ENCODE measurements at regions not wholly inside any gene's neighbourhood (a gene's known extent, or its start where the extent isn't known, plus 50 kb on each side); places are given as distances from the start of the nearest gene placed in this dataset.

DNA sequence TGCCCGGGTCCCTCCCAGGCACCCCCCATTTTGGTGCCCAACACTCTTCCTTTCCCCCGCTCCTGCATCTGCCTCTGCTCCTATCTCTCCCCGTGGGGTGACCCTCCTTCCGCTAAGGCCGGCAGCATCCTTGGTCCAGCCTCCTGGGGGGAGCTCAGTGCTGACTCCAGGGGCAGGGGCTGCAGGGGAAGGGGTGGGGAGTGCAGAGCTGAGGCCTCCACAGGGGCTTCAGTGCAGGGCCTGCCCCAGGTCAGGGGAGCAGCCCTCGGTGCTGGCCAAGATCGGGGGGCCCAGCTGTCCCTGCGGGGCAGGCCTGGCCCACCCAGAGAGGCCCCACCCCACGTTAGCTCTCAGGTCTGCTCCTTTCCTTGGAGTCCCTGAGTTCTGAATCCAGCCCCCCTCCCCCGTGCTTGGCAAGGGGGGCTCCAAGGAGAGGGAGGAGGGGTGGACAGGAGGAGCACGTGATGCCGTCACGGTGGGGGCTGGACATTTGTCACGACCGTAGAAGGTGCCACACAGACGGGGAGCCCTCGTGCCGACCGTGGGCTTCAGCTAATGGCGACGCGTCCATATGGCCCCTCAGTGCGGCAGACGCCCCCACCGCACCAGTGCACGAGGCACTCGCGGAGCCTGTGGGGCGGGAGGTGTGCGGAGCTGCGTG lies 63.5 kb upstream of the ADRA2C start:
- Histone ChIP-seq H3K27me3 (ENCODE audit: control insufficient read depth in 2 of 2, insufficient read depth in 2 of 2, low read length in 2 of 2) (no peaks in the 10 kb centered on the region), H3K79me2 (ENCODE audit: control insufficient read depth, insufficient read depth, low read length) (no peaks in the 10 kb centered on the region), H3K9me3 (replicated peaks; ENCODE audit: control insufficient read depth, insufficient read depth, low read length) (no peaks in the 10 kb centered on the region), H3K9me1 (replicated peaks; ENCODE audit: control insufficient read depth, extremely low read depth, insufficient read depth, low read length) (no peaks in the 10 kb centered on the region), H3K4me3 (replicated peaks in 1 of 3; ENCODE audit: insufficient read depth in 1 of 3, low read depth in 1 of 3, low read length in 3 of 3) (no peak overlapping the region), H3K4me2 (ENCODE audit: insufficient read depth, low read length) (no peak overlapping the region), H4K20me1 (replicated peaks; ENCODE audit: control insufficient read depth, extremely low read depth, insufficient read depth, low read length) (no peaks in the 10 kb centered on the region), H3K9ac (replicated peaks; ENCODE audit: extremely low read depth, insufficient read depth, low read length) (no peak overlapping the region), H3K4me1 (ENCODE audit: control insufficient read depth, extremely low read depth, insufficient read depth, low read length) (no peaks in the 10 kb centered on the region), H3K27ac (ENCODE audit: insufficient read depth, low read depth, low read length) (no peak overlapping the region), H2AFZ (ENCODE audit: low read depth, low read length) (no peak overlapping the region), H3K36me3 (ENCODE audit: control insufficient read depth in 2 of 2, extremely low read depth in 1 of 2, insufficient read depth in 2 of 2, low read length in 2 of 2) (no peaks in the 10 kb centered on the region)
- intact Hi-C loops (cut with micrococcal nuclease) = no loop called here
- DNase-seq (ENCODE audit: low read depth, low spot score) (no peak), FAIRE-seq (no peak)
- no TSS peak for BruUV-seq (replicated peaks)
- ChIA-PET POLR2A (no interaction called here), CTCF (no interaction called here)
- TF ChIP-seq POLR2A (IDR thresholded peaks at IDR 0.05; ENCODE audit: low read depth, low read length) (no peak), MYC (IDR thresholded peaks at IDR 0.05; ENCODE audit: low read depth, low read length) (no peak), JUN (IDR thresholded peaks at IDR 0.05; ENCODE audit: borderline replicate concordance, insufficient read depth, insufficient read length, low read depth) (no peak), MAX (IDR thresholded peaks at IDR 0.05; ENCODE audit: insufficient read depth, insufficient read length) (no peak), EZH2 (IDR thresholded peaks at IDR 0.05; ENCODE audit: borderline replicate concordance, low read depth, low read length, severe bottlenecking) (no peak), GATA2 (IDR thresholded peaks at IDR 0.05; ENCODE audit: insufficient read depth, insufficient read length, low read depth, low read length) (no peak), CTCF (IDR thresholded peaks at IDR 0.05; ENCODE audit: extremely low read depth in 1 of 2, insufficient read depth in 1 of 2, low read depth in 1 of 2, low read length in 2 of 2) (no peak)
- dilution Hi-C loops (cut with MboI; ENCODE audit: extremely low pct_ligation_motif_present, low sequenced_read_pairs) = no loop called here

Data from endothelial cell of umbilical vein (primary cell).